GM23338 (cell line): ENCODE measurements at regions not wholly inside any gene's neighbourhood (a gene's known extent, or its start where the extent isn't known, plus 50 kb on each side); places are given as distances from the start of the nearest gene placed in this dataset.

Experiments
- ATAC-seq: fragments of 200-7000 bp; cut with Tn5 transposase; 3 replicates; pipeline ENCODE4 v1.9.1; 2020
- DNase-seq: peaks from one replicate; pipeline ENCODE4 v3.0.0-alpha.2; 2015; ENCODE audit warnings: low spot score
- H2AFZ ChIP-seq: fragments of 200-600 bp; sonication (generic); 2 replicates; pipeline ENCODE4 v1.8.0; 2016; ENCODE audit warnings: antibody characterized with exemption, mild to moderate bottlenecking, moderate library complexity
- H3F3A ChIP-seq: fragments of 200-600 bp; sonication (generic); replicated peaks from 2 replicates; pipeline ENCODE4 v1.8.0; 2017; ENCODE audit warnings: antibody characterized with exemption, mixed run types, low read depth
- H3K27ac ChIP-seq: fragments of 200-600 bp; sonication (generic); 2 replicates; pipeline ENCODE4 v1.6.1; 2016; ENCODE audit warnings: low read depth
- H3K27me3 ChIP-seq: fragments of 200-600 bp; sonication (generic); 2 replicates; pipeline ENCODE4 v1.8.0; 2016; ENCODE audit warnings: mild to moderate bottlenecking, mixed run types, moderate library complexity; ENCODE audit not compliant: insufficient read depth
- H3K36me3 ChIP-seq: fragments of 200-600 bp; sonication (generic); 2 replicates; pipeline ENCODE4 v1.8.0; 2016; ENCODE audit warnings: mild to moderate bottlenecking; ENCODE audit not compliant: insufficient read depth
- H3K4me1 ChIP-seq: fragments of 200-600 bp; sonication (generic); 2 replicates; pipeline ENCODE4 v1.8.0; 2016; ENCODE audit warnings: mild to moderate bottlenecking, moderate library complexity; ENCODE audit not compliant: insufficient read depth
- H3K4me2 ChIP-seq: fragments of 200-600 bp; sonication (generic); 2 replicates; pipeline ENCODE4 v1.7.1; 2017; ENCODE audit warnings: mixed run types
- H3K4me3 ChIP-seq: fragments of 200-600 bp; sonication (generic); 2 replicates; pipeline ENCODE4 v1.6.1; 2016; ENCODE audit warnings: mixed run types
- H3K79me2 ChIP-seq: fragments of 200-600 bp; sonication (generic); replicated peaks from 2 replicates; pipeline ENCODE4 v1.8.0; 2017; ENCODE audit warnings: mild to moderate bottlenecking; ENCODE audit not compliant: insufficient read depth
- H3K9me2 ChIP-seq: fragments of 200-600 bp; sonication (generic); 2 replicates; pipeline ENCODE4 v1.8.0; 2017; ENCODE audit not compliant: insufficient read depth
- H4K20me1 ChIP-seq: fragments of 200-600 bp; sonication (generic); replicated peaks from 2 replicates; pipeline ENCODE4 v1.8.0; 2017; ENCODE audit warnings: mild to moderate bottlenecking; ENCODE audit not compliant: insufficient read depth
- H3K27ac Mint-ChIP-seq: 2 replicates; pipeline ENCODE4 v1.8.0; 2020; ENCODE audit warnings: inconsistent platforms, mild to moderate bottlenecking, moderate library complexity, mixed read lengths
- H3K27me3 Mint-ChIP-seq: 3 replicates; pipeline ENCODE4 v1.8.0; 2022; ENCODE audit warnings: low read depth, mild to moderate bottlenecking, moderate library complexity, mixed read lengths, inconsistent platforms; ENCODE audit not compliant: insufficient read depth, poor library complexity
- H3K36me3 Mint-ChIP-seq: 3 replicates; pipeline ENCODE4 v1.8.0; 2021; ENCODE audit warnings: low read depth, mild to moderate bottlenecking, inconsistent platforms, moderate library complexity, mixed read lengths
- H3K4me1 Mint-ChIP-seq: 3 replicates; pipeline ENCODE4 v1.8.0; 2020; ENCODE audit warnings: mild to moderate bottlenecking, inconsistent platforms, mixed read lengths
- H3K4me3 Mint-ChIP-seq: 3 replicates; pipeline ENCODE4 v1.8.0; 2021; ENCODE audit warnings: moderate library complexity, mild to moderate bottlenecking, inconsistent platforms, mixed read lengths
- H3K9me3 Mint-ChIP-seq: 3 replicates; pipeline ENCODE4 v1.8.0; 2020; ENCODE audit warnings: moderate library complexity, mild to moderate bottlenecking, inconsistent platforms, mixed read lengths
- EZH2 ChIP-seq: fragments of 200-600 bp; sonication (generic); IDR thresholded peaks from one replicate; pipeline ENCODE4 v1.8.0; 2017; ENCODE audit warnings: antibody characterized with exemption, mild to moderate bottlenecking, low read depth; ENCODE audit not compliant: unreplicated experiment
- EZH2phosphoT487 ChIP-seq: fragments of 200-600 bp; sonication (generic); IDR thresholded peaks from one replicate; pipeline ENCODE4 v1.8.1; 2018; ENCODE audit warnings: antibody characterized with exemption; ENCODE audit not compliant: unreplicated experiment
- NANOG ChIP-seq: IDR thresholded peaks from 2 replicates; pipeline ENCODE4 v1.6.1; 2016; ENCODE audit warnings: antibody characterized with exemption, borderline replicate concordance
- STAT1 ChIP-seq: IDR thresholded peaks from one replicate; pipeline ENCODE4 v1.6.1; 2016; ENCODE audit warnings: antibody characterized with exemption; ENCODE audit not compliant: unreplicated experiment
- ZNF114 ChIP-seq: fragments of 250-450 bp; sonication (Bioruptor Pico); IDR thresholded peaks from 2 replicates; pipeline ENCODE4 v1.5.0; 2020; ENCODE audit warnings: mild to moderate bottlenecking, moderate library complexity
- ZNF331 ChIP-seq: fragments of 250-450 bp; sonication (Bioruptor Pico); IDR thresholded peaks from 2 replicates; pipeline ENCODE4 v1.5.0; 2020; ENCODE audit warnings: low read depth, mild to moderate bottlenecking, moderate library complexity
- TF ChIP-seq, protein P1 (sequence below): fragments of 250-450 bp; sonication (Bioruptor Pico); IDR thresholded peaks from 2 replicates; pipeline ENCODE4 v1.5.0; 2020; ENCODE audit warnings: mild to moderate bottlenecking, moderate library complexity
- TF ChIP-seq, protein P2 (sequence below), 2 experiments: fragments of 200-600 bp in 1 of 2; sonication (generic) in 1 of 2; conservative IDR thresholded peaks; 2 replicates each; pipeline versions ENCODE4 v1.5.1 to v1.6.1; 2016 to 2017; ENCODE audit warnings: antibody characterized with exemption in 2 of 2, low read depth in 2 of 2, mild to moderate bottlenecking in 2 of 2, moderate library complexity in 1 of 2
- TF ChIP-seq, protein P3 (sequence below): IDR thresholded peaks from 2 replicates; pipeline ENCODE4 v1.6.1; 2016; ENCODE audit warnings: antibody characterized with exemption

DNA sequence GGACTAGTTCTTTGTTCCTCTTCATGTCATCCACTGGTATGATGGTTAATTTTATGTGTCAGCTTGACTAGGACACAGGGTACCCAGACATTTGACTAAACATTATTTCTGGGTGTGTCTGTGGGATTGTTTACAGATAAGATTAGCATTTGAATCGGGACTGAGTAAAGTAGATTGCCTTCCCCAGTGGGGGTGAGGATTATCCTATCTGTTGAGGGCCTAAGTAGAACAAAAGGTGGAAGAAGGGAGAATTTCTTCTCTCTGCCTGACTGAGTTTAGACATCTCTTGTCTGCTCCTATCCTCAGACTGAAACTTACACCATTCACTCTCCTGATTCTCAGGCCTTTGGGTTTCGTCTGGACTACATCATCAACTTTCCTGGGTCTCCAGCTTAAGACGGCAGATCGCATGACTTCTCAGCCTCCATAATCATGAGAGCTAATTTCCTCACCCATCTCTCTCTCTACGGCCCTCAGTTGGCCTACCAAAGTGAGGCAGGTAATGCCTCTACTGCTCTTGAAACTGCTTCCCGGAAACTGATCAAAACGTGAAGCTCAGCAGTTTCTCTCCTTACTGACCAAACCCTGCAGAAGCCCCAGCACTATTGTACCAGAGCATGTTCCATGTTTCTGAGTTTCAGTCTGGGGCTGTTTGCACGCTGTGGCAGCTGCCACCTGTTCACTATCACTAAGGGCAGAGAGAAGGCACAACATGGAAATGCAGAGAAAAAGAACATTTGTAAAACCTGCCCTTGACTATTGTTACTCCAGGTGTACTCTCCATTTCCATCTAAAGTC, 95.4 kb downstream of the NXPE2 start (continued):
- TF ChIP-seq, protein P1, sequence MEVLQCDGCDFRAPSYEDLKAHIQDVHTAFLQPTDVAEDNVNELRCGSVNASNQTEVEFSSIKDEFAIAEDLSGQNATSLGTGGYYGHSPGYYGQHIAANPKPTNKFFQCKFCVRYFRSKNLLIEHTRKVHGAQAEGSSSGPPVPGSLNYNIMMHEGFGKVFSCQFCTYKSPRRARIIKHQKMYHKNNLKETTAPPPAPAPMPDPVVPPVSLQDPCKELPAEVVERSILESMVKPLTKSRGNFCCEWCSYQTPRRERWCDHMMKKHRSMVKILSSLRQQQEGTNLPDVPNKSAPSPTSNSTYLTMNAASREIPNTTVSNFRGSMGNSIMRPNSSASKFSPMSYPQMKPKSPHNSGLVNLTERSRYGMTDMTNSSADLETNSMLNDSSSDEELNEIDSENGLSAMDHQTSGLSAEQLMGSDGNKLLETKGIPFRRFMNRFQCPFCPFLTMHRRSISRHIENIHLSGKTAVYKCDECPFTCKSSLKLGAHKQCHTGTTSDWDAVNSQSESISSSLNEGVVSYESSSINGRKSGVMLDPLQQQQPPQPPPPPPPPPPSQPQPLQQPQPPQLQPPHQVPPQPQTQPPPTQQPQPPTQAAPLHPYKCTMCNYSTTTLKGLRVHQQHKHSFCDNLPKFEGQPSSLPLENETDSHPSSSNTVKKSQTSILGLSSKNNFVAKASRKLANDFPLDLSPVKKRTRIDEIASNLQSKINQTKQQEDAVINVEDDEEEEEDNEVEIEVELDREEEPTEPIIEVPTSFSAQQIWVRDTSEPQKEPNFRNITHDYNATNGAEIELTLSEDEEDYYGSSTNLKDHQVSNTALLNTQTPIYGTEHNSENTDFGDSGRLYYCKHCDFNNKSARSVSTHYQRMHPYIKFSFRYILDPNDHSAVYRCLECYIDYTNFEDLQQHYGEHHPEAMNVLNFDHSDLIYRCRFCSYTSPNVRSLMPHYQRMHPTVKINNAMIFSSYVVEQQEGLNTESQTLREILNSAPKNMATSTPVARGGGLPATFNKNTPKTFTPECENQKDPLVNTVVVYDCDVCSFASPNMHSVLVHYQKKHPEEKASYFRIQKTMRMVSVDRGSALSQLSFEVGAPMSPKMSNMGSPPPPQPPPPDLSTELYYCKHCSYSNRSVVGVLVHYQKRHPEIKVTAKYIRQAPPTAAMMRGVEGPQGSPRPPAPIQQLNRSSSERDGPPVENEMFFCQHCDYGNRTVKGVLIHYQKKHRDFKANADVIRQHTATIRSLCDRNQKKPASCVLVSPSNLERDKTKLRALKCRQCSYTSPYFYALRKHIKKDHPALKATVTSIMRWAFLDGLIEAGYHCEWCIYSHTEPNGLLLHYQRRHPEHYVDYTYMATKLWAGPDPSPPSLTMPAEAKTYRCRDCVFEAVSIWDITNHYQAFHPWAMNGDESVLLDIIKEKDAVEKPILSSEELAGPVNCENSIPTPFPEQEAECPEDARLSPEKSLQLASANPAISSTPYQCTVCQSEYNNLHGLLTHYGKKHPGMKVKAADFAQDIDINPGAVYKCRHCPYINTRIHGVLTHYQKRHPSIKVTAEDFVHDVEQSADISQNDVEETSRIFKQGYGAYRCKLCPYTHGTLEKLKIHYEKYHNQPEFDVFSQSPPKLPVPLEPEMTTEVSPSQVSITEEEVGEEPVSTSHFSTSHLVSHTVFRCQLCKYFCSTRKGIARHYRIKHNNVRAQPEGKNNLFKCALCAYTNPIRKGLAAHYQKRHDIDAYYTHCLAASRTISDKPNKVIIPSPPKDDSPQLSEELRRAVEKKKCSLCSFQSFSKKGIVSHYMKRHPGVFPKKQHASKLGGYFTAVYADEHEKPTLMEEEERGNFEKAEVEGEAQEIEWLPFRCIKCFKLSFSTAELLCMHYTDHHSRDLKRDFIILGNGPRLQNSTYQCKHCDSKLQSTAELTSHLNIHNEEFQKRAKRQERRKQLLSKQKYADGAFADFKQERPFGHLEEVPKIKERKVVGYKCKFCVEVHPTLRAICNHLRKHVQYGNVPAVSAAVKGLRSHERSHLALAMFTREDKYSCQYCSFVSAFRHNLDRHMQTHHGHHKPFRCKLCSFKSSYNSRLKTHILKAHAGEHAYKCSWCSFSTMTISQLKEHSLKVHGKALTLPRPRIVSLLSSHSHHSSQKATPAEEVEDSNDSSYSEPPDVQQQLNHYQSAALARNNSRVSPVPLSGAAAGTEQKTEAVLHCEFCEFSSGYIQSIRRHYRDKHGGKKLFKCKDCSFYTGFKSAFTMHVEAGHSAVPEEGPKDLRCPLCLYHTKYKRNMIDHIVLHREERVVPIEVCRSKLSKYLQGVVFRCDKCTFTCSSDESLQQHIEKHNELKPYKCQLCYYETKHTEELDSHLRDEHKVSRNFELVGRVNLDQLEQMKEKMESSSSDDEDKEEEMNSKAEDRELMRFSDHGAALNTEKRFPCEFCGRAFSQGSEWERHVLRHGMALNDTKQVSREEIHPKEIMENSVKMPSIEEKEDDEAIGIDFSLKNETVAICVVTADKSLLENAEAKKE (CRISPR knock-in tag), result 0 out of 2 replicates have a peak, but pooled peaks have one; percentile 52
- TF ChIP-seq NANOG, result no peak

DNA sequence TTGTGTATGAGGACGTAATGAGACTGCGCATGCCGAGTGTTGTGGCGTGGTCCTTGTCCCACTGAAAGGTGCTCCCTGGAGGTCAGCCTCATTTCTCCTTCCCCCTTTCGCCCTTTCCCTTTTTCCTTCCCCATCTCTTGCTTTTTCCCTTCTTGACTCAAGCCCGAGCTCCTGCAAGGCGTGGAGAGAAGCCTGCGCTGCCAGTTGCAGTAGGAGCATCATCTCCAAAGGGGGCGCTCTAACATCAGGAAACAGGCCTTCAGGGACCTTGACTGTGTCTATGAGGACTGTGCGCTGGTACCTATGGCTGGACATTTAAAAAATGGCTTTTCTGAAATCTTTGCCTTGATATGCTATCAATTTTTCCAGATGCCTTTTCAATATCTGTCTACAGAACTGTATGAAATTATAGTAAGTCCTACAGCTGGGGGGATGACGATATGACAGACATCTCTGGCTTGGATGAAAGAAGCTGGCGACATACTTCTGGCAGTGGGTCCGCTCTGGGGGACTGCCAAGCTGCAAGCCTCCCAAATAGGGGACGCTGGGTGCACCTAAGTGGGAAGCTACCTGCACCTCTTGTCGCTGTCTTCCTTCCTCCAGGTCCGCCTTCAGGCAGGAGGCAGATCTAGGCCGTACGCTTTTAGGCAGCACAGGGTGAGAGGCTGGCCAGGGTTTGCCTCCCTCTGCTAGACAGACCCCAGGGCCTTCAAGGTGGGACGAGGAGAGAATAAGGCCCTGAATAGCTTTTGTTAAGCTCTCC, 96.5 kb downstream of the NXPE2 start:
- Histone ChIP-seq H2AFZ (peak overlapping the region; percentile 30), H3K4me2 (0 out of 2 replicates have a peak overlapping the region, but pooled peaks have one; percentile 53), H3K27me3 (peaks cover 4% of the 10 kb centered on the region; the same call in 1 of the 2 replicates), H3K4me1 (peaks cover 13% of the 10 kb centered on the region), H4K20me1 (no peaks in the 10 kb centered on the region), H3F3A (no peaks in the 10 kb centered on the region), H3K79me2 (no peaks in the 10 kb centered on the region), H3K4me3 (no peak overlapping the region), H3K27ac (no peak overlapping the region), H3K9me2 (no peaks in the 10 kb centered on the region; the same call in 1 of the 2 replicates), H3K36me3 (no peaks in the 10 kb centered on the region)
- H3K36me3 Mint-ChIP-seq, result no peaks in the 10 kb centered on the region
- H3K4me3 Mint-ChIP-seq, result no peak overlapping the region
- H3K27ac Mint-ChIP-seq, result no peak overlapping the region
- H3K9me3 Mint-ChIP-seq, result no peaks in the 10 kb centered on the region
- DNase-seq, result peak; percentile 90
- TF ChIP-seq, protein P2, sequence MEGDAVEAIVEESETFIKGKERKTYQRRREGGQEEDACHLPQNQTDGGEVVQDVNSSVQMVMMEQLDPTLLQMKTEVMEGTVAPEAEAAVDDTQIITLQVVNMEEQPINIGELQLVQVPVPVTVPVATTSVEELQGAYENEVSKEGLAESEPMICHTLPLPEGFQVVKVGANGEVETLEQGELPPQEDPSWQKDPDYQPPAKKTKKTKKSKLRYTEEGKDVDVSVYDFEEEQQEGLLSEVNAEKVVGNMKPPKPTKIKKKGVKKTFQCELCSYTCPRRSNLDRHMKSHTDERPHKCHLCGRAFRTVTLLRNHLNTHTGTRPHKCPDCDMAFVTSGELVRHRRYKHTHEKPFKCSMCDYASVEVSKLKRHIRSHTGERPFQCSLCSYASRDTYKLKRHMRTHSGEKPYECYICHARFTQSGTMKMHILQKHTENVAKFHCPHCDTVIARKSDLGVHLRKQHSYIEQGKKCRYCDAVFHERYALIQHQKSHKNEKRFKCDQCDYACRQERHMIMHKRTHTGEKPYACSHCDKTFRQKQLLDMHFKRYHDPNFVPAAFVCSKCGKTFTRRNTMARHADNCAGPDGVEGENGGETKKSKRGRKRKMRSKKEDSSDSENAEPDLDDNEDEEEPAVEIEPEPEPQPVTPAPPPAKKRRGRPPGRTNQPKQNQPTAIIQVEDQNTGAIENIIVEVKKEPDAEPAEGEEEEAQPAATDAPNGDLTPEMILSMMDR (conservative IDR thresholded peaks at IDR 0.05; ENCODE audit: low read depth in 2 of 2), result peak; percentile 96 to 100
- TF ChIP-seq, protein P3, sequence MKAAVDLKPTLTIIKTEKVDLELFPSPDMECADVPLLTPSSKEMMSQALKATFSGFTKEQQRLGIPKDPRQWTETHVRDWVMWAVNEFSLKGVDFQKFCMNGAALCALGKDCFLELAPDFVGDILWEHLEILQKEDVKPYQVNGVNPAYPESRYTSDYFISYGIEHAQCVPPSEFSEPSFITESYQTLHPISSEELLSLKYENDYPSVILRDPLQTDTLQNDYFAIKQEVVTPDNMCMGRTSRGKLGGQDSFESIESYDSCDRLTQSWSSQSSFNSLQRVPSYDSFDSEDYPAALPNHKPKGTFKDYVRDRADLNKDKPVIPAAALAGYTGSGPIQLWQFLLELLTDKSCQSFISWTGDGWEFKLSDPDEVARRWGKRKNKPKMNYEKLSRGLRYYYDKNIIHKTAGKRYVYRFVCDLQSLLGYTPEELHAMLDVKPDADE, result no peak
- TF ChIP-seq ZNF114 (CRISPR knock-in tag), result no peak
- no peak for TF ChIP-seq ZNF331 (CRISPR knock-in tag)
- no peak for TF ChIP-seq EZH2
- TF ChIP-seq NANOG, result no peak
- TF ChIP-seq STAT1, result no peak
- no peak for TF ChIP-seq EZH2phosphoT487
- peaks cover 20% of the 10 kb centered on the region for H3K4me1 Mint-ChIP-seq
- ATAC-seq, result peak; percentile 96
- H3K27me3 Mint-ChIP-seq, result peaks cover 6% of the 10 kb centered on the region
